HG03460 (cell line): ENCODE measurements at regions not wholly inside any gene's neighbourhood (a gene's known extent, or its start where the extent isn't known, plus 50 kb on each side); places are given as distances from the start of the nearest gene placed in this dataset.

Source experiments
- ATAC-seq: cut with Tn5 transposase; IDR thresholded peaks from one replicate; pipeline ENCODE4 v1.9.1; 2021; ENCODE audit not compliant: unreplicated experiment

- ATAC-seq = no peak
Measured at GRCh38 chr12:65761301-65761700, 63.0 kb upstream of the HMGA2 start.

GRCh38 chr12:65764325-65764724 is 60.0 kb upstream of the HMGA2 start:
- ATAC-seq = no peak

- no peak for ATAC-seq
Measured at GRCh38 chr12:65765436-65765813, 58.9 kb upstream of the HMGA2 start.

- ATAC-seq = no peak
Measured at GRCh38 chr12:65769880-65770279, 54.4 kb upstream of the HMGA2 start.
